ENCODE measurements at regions not wholly inside any gene's neighbourhood (a gene's known extent, or its start where the extent isn't known, plus 50 kb on each side); places are given as distances from the start of the nearest gene placed in this dataset.
"Not testable (repeated sequence)": the region's sequence is repeated elsewhere in the genome, so short reads cannot be mapped to it uniquely, and the experiment has no call there.

DNA sequence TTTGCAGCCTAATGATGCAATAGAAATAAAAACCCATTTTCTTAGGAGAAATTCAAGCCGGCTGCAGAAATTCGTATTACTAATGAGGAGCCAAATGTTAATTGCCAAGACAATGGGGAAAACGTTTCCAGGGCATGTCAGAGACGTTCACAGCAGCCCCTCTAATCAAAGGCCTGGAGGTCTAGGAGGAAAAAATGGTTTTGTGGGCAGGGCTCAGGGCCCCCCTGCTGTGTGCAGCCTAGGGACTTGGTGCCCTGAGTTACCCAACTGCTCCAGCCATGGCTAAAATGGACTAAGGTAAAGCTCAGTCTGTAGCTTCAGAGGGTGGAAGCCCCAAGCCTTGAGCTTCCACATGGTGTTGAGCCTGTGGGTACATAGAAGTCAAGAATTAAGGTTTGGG lies 461.4 kb downstream of the FAT4 start:
- Histone ChIP-seq H3K27ac (no peak overlapping the region), H3K4me3 (no peak overlapping the region)

DNA sequence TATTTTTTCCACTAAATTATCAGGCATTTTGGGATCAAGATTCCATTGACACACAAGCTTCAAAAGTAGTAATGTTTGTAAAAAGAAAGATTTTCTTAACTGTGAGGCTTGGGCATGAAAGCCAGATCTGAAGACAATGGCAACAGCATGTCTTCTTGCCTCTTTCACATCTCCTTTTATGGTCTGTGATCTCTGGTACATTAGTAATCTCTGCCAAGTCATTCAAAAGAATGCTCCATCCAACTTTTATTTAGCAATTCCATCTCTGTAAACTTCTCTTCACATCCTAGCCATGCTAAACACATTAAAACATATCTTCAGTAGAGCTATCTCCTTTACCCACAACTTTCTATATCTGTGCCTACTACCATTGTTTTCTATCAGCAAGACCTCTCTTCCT lies 465.4 kb downstream of the FAT4 start:
- Histone ChIP-seq H3K4me3 (no peak overlapping the region), H3K27ac (peak overlapping the region in 1 of 21 experiments; percentile 8)

DNA sequence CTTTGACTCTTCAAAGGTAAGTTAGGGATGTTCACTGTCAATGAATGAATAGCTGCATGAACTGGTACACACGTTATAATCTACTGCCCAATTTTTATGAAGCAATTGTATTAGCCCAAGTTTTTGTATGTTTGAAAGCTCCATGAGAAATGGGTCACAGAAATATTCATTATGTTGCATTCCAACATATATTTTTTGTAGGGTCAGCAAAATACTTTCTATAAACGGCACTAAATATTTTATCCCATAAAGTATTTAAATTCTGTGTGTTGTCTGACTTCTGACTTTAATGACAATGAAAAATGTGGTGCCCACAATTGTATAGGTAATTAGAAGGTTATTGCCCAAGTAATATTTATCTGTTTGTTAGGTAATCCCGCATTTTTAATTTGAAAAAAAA lies 466.0 kb downstream of the FAT4 start:
- no peak overlapping the region for H3K4me3 ChIP-seq
- H3K27ac ChIP-seq, result no peak overlapping the region

DNA sequence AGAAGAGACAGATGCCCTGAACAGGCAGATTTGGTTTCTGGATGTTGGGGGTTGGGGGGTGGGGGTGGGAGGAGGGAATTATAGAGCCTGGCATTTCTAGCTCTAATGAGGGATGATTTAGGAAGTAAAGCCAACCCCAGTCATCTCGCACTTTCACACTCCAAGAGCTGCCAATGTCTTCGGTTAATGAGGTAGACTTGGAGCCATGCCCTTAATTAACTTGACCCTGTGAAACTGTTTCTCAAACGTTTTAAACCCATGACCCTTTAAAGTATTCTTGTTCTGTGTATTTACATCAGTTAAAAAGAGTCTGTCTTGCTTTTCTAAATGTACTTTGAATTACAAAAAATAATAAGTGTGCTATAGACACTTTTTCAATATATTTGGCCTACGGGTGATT lies 466.9 kb downstream of the FAT4 start:
- no peak overlapping the region for H3K27ac ChIP-seq
- no peak overlapping the region for H3K4me3 ChIP-seq

DNA sequence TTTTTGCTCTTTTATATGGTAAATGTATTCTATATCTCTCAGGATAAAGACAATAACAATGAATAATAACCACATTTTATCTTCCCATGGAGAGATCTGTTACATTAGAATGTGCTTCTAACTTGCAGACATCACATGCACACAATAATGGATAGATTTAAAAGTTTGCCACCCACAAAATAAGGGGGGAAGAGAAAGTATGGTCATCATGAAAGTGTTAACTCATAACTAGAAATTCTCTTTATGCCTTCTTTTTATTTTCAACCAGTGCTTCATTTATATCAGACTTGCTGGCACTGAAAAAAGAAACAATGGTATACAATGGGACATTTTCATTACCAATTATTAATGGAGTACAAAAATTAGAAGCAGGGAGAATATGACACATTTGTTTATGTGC lies 470.0 kb downstream of the FAT4 start:
- Histone ChIP-seq H3K4me3 (no peak overlapping the region), H3K27ac (no peak overlapping the region)

DNA sequence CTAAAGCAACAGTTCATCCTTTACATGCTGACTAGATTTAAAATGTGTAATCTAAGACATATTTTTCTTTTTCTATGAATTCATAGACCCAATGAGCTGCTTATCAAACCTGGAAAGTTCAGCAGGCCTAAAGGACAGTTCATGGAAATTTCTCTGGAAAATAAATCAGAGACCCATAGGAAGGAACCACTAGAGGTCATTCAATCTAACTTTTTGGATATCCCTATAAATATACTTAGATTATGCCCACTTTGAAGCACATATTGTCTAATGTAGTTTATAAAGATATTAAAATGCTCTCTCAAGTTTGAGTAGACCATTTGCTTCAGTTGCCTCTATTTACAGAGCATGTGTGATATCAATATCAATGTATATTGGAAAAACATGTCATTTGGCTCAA lies 473.0 kb downstream of the FAT4 start:
- no peak overlapping the region for H3K27ac ChIP-seq
- H3K4me3 ChIP-seq, result no peak overlapping the region

DNA sequence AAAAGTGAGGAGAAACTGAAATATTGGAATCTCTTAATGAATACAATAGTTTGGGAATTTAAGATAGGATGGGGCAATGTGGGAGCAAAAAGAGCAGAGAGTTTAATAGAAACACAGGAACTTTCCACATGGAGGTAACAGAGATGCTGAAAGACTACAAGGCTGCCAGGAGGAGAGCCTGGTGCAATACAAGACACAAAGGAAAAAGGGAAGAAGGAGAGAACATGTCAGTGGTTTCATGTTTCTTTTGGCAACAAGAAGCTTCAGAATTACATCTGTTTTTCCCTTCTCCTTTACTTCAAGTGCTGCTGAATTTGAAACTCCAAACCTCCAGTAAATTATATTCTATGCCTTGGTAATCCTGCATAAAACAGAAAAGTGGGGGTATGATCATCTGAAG lies 474.3 kb downstream of the FAT4 start:
- H3K4me3 ChIP-seq, result no peak overlapping the region
- H3K27ac ChIP-seq, result no peak overlapping the region

DNA sequence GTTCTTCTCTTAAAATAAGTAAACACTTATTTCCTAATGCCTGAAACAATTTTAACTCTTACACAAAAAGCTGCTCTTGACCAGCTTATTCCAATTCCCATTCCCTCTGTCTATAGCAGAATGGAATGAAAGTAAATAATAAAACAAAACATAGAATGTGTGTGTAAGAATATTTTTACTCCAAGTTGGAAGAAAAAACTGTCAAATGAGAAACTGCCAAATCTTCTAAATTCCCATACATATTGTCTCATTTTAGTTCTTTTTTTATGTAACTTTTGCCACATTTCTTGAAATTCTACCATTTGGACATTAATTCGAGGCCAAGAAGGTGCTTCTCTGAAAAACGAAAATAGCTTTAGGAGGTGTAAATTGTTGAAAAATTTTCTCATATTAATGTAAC lies 477.1 kb downstream of the FAT4 start:
- H3K4me3 ChIP-seq, result no peak overlapping the region
- H3K27ac ChIP-seq, result no peak overlapping the region

DNA sequence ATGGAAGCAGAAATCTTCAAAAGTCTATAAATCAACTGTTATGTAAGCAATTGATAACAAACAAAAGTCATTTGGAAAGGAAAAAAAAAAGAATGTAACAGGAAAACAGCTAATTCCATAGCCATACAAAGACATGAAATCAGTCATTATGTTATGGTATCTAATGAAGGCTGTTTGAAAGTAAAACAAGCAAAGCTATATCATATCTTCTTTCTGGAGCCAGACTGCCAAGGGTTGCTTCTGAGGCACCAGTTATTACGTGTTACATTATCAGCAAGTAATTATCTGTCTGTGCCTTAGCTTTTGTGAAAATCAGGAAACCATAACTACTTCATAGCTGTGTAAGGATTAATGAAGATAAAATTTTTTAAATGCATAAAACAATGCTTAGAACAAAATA lies 480.2 kb downstream of the FAT4 start:
- H3K4me3 ChIP-seq, result no peak overlapping the region
- H3K27ac ChIP-seq, result no peak overlapping the region

DNA sequence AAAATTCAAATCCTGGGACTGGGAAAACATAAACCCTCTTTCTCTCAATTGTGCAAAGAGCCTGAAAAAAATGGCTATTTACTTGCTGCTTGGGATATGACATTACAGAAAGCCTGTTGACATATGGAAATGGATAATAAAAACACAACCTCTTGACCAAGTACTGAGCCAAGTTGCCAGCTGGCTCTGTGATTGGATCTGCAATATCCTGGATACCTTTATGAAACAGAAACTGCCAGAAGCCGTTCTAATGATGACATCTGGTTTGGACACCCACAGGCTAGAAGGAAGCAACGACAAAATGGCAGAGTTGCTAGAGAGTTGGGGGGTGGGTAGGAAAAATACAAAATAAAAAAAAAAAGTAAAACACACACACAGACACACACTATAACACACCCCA lies 481.4 kb downstream of the FAT4 start:
- no peak overlapping the region for H3K27ac ChIP-seq
- H3K4me3 ChIP-seq, result no peak overlapping the region

DNA sequence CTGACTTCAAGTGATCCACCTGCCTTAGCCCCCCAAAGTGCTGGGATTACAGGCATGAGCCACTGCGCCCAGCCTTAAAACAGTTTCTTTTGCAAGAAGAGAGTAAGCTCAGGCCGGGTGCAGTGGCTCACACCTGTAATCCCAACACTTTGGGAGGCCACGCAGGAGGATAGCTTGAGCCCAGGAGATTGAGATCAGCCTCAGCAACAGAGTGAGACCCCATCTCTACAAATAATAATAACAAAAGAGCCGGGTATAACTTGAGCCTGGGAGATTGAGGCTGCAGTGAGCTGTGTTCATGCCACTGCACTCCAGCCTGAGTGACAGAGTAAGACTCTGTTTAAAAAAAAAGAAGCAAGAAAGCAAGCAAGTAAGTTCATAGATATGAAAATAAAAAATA lies 482.9 kb downstream of the FAT4 start:
- H3K4me3 ChIP-seq, result not testable (repeated sequence)

DNA sequence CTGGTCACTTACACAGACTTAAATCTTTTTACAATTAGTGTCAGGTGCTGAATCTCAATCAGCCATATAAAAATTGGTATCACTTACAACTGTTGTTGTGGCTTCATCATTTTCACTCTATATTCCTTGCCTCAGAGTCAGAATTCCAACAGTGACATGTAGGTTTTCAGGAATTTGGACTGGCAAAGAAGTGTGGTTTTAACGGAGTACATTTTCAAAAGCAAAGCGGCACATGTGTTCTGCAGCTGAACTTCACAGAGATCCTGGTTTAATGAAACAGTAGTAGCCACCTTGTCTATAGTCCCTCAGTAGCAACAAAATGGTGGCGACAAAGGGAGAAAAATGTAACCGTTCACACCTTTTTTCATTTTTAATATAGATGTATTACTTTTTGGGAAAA lies 486.6 kb downstream of the FAT4 start:
- no peak overlapping the region for H3K27ac ChIP-seq
- no peak overlapping the region for H3K4me3 ChIP-seq

More for the DNA sequence above, 482.9 kb downstream of the FAT4 start:
- H3K27ac ChIP-seq, result not testable (repeated sequence)

DNA sequence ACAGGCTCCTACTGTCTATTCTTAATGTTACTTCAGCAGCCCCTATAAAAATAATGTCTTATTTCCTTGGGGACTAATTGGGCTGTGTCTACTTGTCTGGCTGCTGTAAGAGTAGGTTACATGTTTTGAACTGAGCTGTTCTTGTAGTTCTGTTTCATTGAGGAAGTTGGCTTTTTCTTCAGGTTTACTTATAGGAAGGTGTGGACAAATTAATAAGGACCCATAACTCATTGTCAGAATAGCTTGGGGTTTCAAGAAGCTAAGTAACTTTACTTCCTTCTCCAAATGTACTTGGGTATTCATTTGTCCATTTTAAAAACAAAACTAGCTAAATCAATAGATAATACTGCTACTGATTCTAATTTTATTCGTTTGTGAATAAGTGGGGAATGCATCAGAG lies 487.2 kb downstream of the FAT4 start:
- Histone ChIP-seq H3K27ac (no peak overlapping the region), H3K4me3 (no peak overlapping the region)

DNA sequence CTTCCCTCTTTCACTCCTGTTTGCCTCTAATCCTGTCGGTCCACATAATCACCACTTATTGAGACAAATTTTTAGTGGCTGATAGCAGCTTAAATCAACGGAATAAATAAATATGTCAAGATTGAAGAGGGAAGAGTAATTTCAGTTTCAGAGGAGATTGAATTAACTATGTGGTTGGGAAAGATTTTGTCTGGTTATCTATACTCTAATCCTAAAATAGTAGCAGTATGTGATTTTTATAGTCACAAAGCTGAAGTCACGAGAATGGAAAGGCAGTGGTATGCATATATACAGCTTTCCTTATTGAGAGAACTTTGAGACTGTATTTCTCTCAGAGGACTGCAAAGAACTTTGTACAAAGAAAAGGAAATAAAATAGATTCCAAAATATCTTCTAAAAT lies 493.3 kb downstream of the FAT4 start:
- Histone ChIP-seq H3K4me3 (no peak overlapping the region), H3K27ac (peak overlapping the region in 1 of 21 experiments; percentile 16)

DNA sequence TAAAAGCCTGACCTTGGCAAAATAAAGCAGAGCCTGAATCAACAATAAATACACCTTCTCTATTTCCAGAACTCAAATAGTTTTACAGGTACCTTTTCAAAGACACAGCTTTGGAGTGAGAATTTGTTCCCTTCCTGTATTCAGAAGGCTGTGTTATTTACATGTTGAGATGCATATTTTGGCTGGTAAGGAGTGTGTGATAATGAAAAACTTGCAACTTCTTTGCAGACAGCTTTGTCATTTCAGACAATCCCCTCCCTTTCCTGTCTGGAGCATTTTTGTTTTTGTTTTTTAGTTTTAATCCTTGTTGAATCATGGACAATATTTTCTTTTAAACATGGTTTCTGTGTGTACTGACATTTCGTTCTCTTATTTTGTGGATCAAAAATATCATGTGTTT lies 493.8 kb downstream of the FAT4 start:
- Histone ChIP-seq H3K4me3 (no peak overlapping the region), H3K27ac (peak overlapping the region in 1 of 21 experiments; percentile 16)

DNA sequence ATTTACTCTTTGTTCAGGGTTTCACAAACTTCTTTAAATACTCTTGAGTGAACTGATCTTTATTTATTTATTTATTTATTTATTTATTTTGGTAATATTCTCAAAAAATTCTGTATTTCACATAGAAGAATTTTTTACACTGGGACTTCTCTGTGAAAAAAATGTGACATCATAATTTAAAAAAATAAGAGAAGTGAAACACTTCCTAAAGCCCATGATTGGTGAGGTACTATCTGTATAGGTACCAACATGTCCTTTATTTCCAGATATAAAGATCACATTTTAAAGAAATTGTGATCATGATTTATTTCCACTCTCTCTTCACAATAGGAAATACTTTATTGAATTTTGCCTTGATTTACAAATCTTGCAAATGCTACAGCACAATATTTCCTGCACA lies 497.1 kb downstream of the FAT4 start:
- H3K4me3 ChIP-seq, result no peak overlapping the region
- no peak overlapping the region for H3K27ac ChIP-seq

DNA sequence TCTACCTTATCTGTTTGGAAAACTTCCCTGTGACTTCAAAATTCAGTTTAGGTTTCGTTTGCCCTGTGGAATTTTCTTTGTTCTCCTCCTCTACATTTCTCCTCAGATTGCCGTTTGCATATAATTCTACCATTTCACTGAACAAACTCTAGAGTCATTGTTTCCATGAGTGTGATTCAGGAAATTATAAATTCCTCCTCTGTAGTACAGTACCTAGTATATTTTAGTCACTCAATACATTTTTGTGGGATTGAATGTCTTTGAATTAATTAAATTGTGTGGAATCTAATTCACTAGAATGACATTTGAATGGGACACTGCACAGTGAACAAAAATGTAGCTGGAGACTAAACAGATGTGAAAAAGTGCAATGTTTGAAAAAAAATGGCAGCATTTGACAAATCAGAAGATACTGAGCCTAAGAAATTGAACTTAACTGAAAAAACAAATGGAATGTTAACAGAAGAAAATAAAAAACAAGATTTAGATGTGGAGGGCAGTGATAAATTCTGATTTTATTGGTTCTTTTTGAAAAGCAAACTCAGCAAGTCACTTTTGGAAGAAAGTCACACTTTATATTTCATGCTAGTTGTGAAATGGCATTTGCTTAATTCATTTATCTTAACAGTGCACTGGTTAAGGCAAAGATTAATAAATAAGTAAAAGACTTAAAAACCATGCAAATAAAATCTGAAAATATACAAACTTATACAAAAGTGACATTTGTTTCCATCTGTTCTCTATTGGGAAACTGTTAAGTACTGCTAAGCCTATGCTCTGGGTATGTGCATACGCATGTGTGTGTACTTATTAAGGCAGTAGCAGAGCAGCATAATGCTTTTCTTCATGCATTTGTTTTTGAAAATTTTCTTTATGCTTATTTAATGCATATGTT lies 512.3 kb downstream of the FAT4 start:
- H3K4me3 ChIP-seq, result no peak overlapping the region

DNA sequence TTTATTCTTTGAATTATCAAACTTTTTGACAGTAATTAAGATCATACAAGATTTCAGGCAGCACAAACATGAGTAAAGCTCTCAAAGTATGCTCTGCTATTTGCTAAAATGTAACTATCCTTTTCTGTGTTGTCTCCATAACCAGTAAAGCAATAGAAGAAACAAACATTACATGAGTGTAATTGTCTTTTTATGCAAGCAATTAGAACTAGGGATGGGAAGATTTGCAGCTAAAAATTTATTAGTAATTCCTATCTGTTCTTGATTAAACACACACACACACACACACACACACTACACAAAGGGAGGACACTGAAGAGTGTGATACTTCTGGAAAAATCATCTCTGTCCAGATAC lies 512.9 kb downstream of the FAT4 start:
- Histone ChIP-seq H3K27ac (no peak overlapping the region), H3K4me3 (no peak overlapping the region)

More for the DNA sequence above, 512.3 kb downstream of the FAT4 start:
- no peak overlapping the region for H3K27ac ChIP-seq

DNA sequence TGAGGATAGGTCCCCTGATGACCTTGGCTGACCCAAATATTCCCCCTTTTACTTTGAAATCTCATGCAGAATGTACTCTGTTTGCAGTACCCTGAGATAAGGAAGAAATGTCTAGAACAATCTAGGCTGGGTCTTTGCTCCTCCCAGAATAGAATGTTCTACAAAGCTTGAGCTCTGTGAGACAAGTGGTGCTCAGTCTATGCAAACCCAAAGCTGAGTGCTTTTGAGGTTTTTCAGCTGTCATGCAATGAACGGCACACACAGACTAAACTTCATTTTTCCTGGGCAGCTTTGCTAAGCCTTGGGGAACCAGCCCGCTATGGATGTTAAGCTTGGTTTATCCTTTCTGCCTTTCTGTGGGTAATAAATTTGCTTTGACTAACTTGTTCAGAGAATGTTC lies 513.6 kb downstream of the FAT4 start:
- H3K4me3 ChIP-seq, result no peak overlapping the region
- no peak overlapping the region for H3K27ac ChIP-seq

DNA sequence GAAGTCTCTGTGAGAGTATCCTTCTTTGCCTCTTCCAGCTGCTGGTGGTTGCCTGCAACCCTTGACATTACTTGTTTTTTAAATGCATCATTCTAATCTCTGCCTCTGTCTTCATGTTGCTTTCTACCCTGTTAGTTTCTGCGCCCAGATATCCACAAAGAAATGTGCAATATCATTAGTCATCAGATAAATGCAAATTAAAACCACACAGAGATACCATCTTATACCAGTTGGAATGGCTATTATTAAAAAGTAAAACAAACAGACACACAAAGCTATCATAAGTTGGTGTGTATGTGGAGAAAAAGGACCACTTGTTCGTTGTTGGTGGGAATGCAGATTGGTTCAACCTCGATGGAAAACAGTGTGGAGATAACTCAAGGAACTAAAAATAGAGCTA lies 517.4 kb downstream of the FAT4 start:
- Histone ChIP-seq H3K4me3 (no peak overlapping the region), H3K27ac (no peak overlapping the region)

DNA sequence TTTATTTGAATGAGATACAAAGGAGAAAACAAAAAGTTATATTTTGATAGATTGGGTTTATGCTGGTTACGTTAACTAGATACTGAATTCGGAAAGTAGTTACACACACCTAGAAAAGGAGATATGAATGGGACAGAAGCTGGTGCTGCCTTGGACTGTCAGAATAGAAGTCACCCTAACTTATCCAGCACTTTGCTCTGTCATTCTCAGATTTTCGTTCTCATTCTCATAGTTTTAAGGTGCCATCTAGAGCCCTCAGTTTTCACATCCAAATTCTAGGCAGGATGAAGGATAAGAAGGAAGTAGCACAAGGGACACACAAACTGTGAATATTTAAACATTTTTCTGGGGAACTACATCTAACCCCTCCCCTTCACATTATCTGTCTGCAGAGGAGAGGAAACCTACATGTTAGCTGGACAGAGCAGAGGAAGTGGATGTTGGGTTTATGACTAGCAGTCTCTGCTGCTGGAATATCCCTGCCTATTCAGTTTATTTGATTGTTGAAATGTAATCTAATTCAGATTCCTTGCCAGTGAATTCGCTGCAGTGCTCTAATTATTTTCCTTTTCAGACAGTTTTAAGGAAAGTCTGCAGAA lies 521.9 kb downstream of the FAT4 start:
- no peak overlapping the region for H3K27ac ChIP-seq
- no peak overlapping the region for H3K4me3 ChIP-seq
